H1 (cell line): ENCODE measurements at regions not wholly inside any gene's neighbourhood (a gene's known extent, or its start where the extent isn't known, plus 50 kb on each side); places are given as distances from the start of the nearest gene placed in this dataset.

Experiments used
- CTCF ChIA-PET: fragments of 300-600 bp; sonication (Branson Sonifier 250); formaldehyde crosslinking; loops from one replicate; lab custom pipeline; 2021; ENCODE audit not compliant: partially characterized antibody; lab: Charles Lee
- POLR2A ChIA-PET: fragments of 300-600 bp; sonication (Branson Sonifier 250); formaldehyde crosslinking; loops from one replicate; lab custom pipeline; 2021; ENCODE audit warnings: inconsistent platforms; ENCODE audit not compliant: partially characterized antibody; lab: Charles Lee
- DNase-seq, 2 experiments: peaks; one replicate each; pipeline versions ENCODE4 v3.0.0 to v3.0.0-alpha.2; 2010 to 2022; ENCODE audit warnings: low spot score in 2 of 2, low read depth in 1 of 2, mixed read lengths in 1 of 2
- FAIRE-seq: peaks from 2 replicates; lab custom pipeline; 2011; peaks lifted over from hg19 to GRCh38; lab: Jason Lieb, UNC
- H2AFZ ChIP-seq: 2 replicates; pipeline ENCODE4 v1.8.1; 2012; ENCODE audit warnings: low read length, inconsistent platforms
- H2AK5ac ChIP-seq: 2 replicates; pipeline ENCODE4 v1.6.1; 2013; ENCODE audit warnings: low read depth, low read length
- H2BK120ac ChIP-seq: replicated peaks from 2 replicates; pipeline ENCODE3; 2013; ENCODE audit warnings: low read depth, low read length, inconsistent platforms
- H2BK12ac ChIP-seq: 2 replicates; pipeline ENCODE4 v1.6.1; 2013; ENCODE audit warnings: low read depth, low read length
- H2BK15ac ChIP-seq: 2 replicates; pipeline ENCODE4 v1.6.1; 2013; ENCODE audit warnings: low read length
- H2BK20ac ChIP-seq: 2 replicates; pipeline ENCODE4 v1.6.1; 2013; ENCODE audit warnings: low read length
- H2BK5ac ChIP-seq: 2 replicates; pipeline ENCODE4 v1.6.1; 2013; ENCODE audit warnings: low read depth, low read length
- H3K14ac ChIP-seq: 2 replicates; pipeline ENCODE4 v1.6.1; 2013; ENCODE audit warnings: inconsistent platforms; ENCODE audit not compliant: insufficient read length
- H3K18ac ChIP-seq: 2 replicates; pipeline ENCODE4 v1.6.1; 2013; ENCODE audit warnings: low read length; ENCODE audit errors: extremely low read depth
- H3K23ac ChIP-seq: 2 replicates; pipeline ENCODE4 v1.6.1; 2013; ENCODE audit warnings: inconsistent platforms; ENCODE audit not compliant: insufficient read length
- H3K23me2 ChIP-seq: 2 replicates; pipeline ENCODE4 v1.6.1; 2013; ENCODE audit warnings: low read depth, low read length
- H3K27ac ChIP-seq: 2 replicates; pipeline ENCODE4 v1.6.1; 2011; ENCODE audit warnings: low read depth, low read length, inconsistent platforms
- H3K27me3 ChIP-seq, 4 experiments: replicated peaks in 1 of 4; 1 replicate in 1 of 4; 2 replicates in 3 of 4; pipeline versions ENCODE4 v1.6.1 to v1.8.1; 2011 to 2013; ENCODE audit warnings: low read length in 3 of 4, mild to moderate bottlenecking in 3 of 4, inconsistent platforms in 2 of 4, mixed read lengths in 2 of 4, moderate library complexity in 1 of 4; ENCODE audit not compliant: control insufficient read depth in 3 of 4, insufficient read depth in 3 of 4; ENCODE audit errors: extremely low read depth in 1 of 4
- H3K36me3 ChIP-seq, 4 experiments: 2 replicates each; pipeline versions ENCODE4 v1.6.1 to v1.8.1; 2011 to 2013; ENCODE audit warnings: mild to moderate bottlenecking in 4 of 4, low read length in 3 of 4, moderate library complexity in 2 of 4, control low read depth in 1 of 4, inconsistent platforms in 1 of 4; ENCODE audit not compliant: insufficient read depth in 4 of 4, control insufficient read depth in 2 of 4
- H3K4ac ChIP-seq: replicated peaks from 2 replicates; pipeline ENCODE3; 2013; ENCODE audit warnings: low read length, low read depth, mixed read lengths, inconsistent platforms; ENCODE audit not compliant: insufficient read length
- H3K4me1 ChIP-seq, 4 experiments: replicated peaks in 1 of 4; 1 replicate in 1 of 4; 2 replicates in 3 of 4; pipeline versions ENCODE4 v1.6.1 to v1.8.1; 2011 to 2013; ENCODE audit warnings: low read length in 3 of 4, inconsistent platforms in 2 of 4, mixed read lengths in 1 of 4; ENCODE audit not compliant: insufficient read depth in 4 of 4, control insufficient read depth in 3 of 4
- H3K4me2 ChIP-seq, 2 experiments: 2 replicates each; pipeline versions ENCODE4 v1.6.1 to v1.8.1; 2011 to 2013; ENCODE audit warnings: low read depth in 2 of 2, low read length in 2 of 2, control low read depth in 1 of 2, inconsistent platforms in 1 of 2, mild to moderate bottlenecking in 1 of 2; ENCODE audit not compliant: insufficient read depth in 1 of 2
- H3K4me3 ChIP-seq, 4 experiments: fragments of 200-600, 300-600 bp in 1 of 4; sonication (generic), shearing (Covaris generic), sonication (Bioruptor Twin) in 1 of 4; 2 replicates each; pipeline versions ENCODE4 v1.5.1 to v1.8.1; 2011 to 2016; ENCODE audit warnings: low read length in 4 of 4, low read depth in 3 of 4, control low read depth in 2 of 4, inconsistent platforms in 2 of 4, mild to moderate bottlenecking in 2 of 4, mixed read lengths in 1 of 4, moderate library complexity in 1 of 4; ENCODE audit not compliant: insufficient read depth in 2 of 4; ENCODE audit errors: extremely low read depth in 1 of 4
- H3K56ac ChIP-seq: replicated peaks from 2 replicates; pipeline ENCODE3; 2013; ENCODE audit warnings: low read depth, mild to moderate bottlenecking, mixed read lengths, low read length, inconsistent platforms; ENCODE audit not compliant: insufficient read length
- H3K79me1 ChIP-seq: 2 replicates; pipeline ENCODE4 v1.6.1; 2013; ENCODE audit warnings: low read depth, low read length, control low read depth
- H3K79me2 ChIP-seq, 2 experiments: 2 replicates each; pipeline versions ENCODE4 v1.6.1 to v1.8.1; 2012 to 2013; ENCODE audit warnings: low read length in 2 of 2, mild to moderate bottlenecking in 2 of 2, inconsistent platforms in 1 of 2; ENCODE audit not compliant: insufficient read depth in 2 of 2, control insufficient read depth in 1 of 2
- H3K9ac ChIP-seq, 4 experiments: replicated peaks in 1 of 4; 1 replicate in 1 of 4; 2 replicates in 3 of 4; pipeline versions ENCODE4 v1.6.1 to v1.8.1; 2011 to 2013; ENCODE audit warnings: low read depth in 3 of 4, low read length in 3 of 4, control low read depth in 2 of 4, mild to moderate bottlenecking in 2 of 4, moderate library complexity in 2 of 4, inconsistent platforms in 1 of 4; ENCODE audit errors: extremely low read depth in 1 of 4
- H3K9me3 ChIP-seq, 2 experiments: 2 replicates each; pipeline versions ENCODE4 v1.6.1 to v1.8.1; 2012 to 2013; ENCODE audit warnings: mild to moderate bottlenecking in 2 of 2, moderate library complexity in 2 of 2, control low read depth in 1 of 2, inconsistent platforms in 1 of 2, low read depth in 1 of 2, low read length in 1 of 2, mixed read lengths in 1 of 2; ENCODE audit not compliant: insufficient read depth in 2 of 2
- H4K20me1 ChIP-seq, 2 experiments: replicated peaks in 1 of 2; 2 replicates each; pipeline versions ENCODE3 to v1.8.1; 2011 to 2013; ENCODE audit warnings: inconsistent platforms in 2 of 2, low read length in 2 of 2, mild to moderate bottlenecking in 1 of 2; ENCODE audit not compliant: insufficient read depth in 2 of 2, control insufficient read depth in 1 of 2
- H4K5ac ChIP-seq: 2 replicates; pipeline ENCODE4 v1.6.1; 2013; ENCODE audit warnings: low read length, low read depth, mixed read lengths, inconsistent platforms; ENCODE audit not compliant: insufficient read length
- H4K8ac ChIP-seq: 2 replicates; pipeline ENCODE4 v1.8.0; 2013; ENCODE audit warnings: mild to moderate bottlenecking, moderate library complexity, low read length, inconsistent platforms; ENCODE audit not compliant: insufficient read depth; ENCODE audit errors: extremely low read depth
- H4K91ac ChIP-seq: replicated peaks from 2 replicates; pipeline ENCODE3; 2013; ENCODE audit warnings: low read length, mixed read lengths, inconsistent platforms; ENCODE audit not compliant: insufficient read length
- BACH1 ChIP-seq: IDR thresholded peaks from 2 replicates; pipeline ENCODE4 v1.6.1; 2012; ENCODE audit warnings: low read length, improper control_type of control experiment
- CBX8 ChIP-seq: fragments of 300-800, 300-1000 bp; sonication (generic); IDR thresholded peaks from 2 replicates; pipeline ENCODE4 v1.7.1; 2016; ENCODE audit warnings: low read depth, low read length, borderline replicate concordance
- JUN ChIP-seq: IDR thresholded peaks from 2 replicates; pipeline ENCODE4 v1.6.1; 2011; ENCODE audit warnings: low read depth, mild to moderate bottlenecking, improper control_type of control experiment, low read length
- MAFK ChIP-seq: IDR thresholded peaks from 2 replicates; pipeline ENCODE4 v1.6.1; 2012; ENCODE audit warnings: low read depth, mild to moderate bottlenecking, improper control_type of control experiment, low read length
- POLR2AphosphoS5 ChIP-seq: IDR thresholded peaks from 2 replicates; pipeline ENCODE4 v1.6.1; 2011; ENCODE audit warnings: low read depth, low read length
- SAP30 ChIP-seq: fragments of 300-600 bp; sonication (generic); IDR thresholded peaks from 2 replicates; pipeline ENCODE4 v1.7.1; 2012; ENCODE audit warnings: low read length, moderate library complexity, mild to moderate bottlenecking, inconsistent platforms; ENCODE audit not compliant: insufficient read depth, insufficient replicate concordance
- SIRT6 ChIP-seq: IDR thresholded peaks from one replicate; pipeline ENCODE4 v1.7.1; 2012; ENCODE audit warnings: low read length, inconsistent platforms
- SP1 ChIP-seq: IDR thresholded peaks from 2 replicates; pipeline ENCODE4 v1.6.1; 2011; ENCODE audit warnings: low read depth, low read length
- TAF1 ChIP-seq: IDR thresholded peaks from 2 replicates; pipeline ENCODE4 v1.6.1; 2011; ENCODE audit warnings: mild to moderate bottlenecking, low read depth, low read length
- TBP ChIP-seq: IDR thresholded peaks from 2 replicates; pipeline ENCODE4 v1.6.1; 2011; ENCODE audit warnings: low read depth, low read length, improper control_type of control experiment
- TEAD4 ChIP-seq: IDR thresholded peaks from 2 replicates; pipeline ENCODE4 v1.6.1; 2012; ENCODE audit warnings: low read depth, low read length, inconsistent platforms, mixed read lengths
- ZNF274 ChIP-seq: IDR thresholded peaks from 2 replicates; pipeline ENCODE4 v1.7.0; 2012; ENCODE audit warnings: low read length, borderline replicate concordance; ENCODE audit errors: extremely low read depth
- WGBS, 2 experiments: shearing (Covaris generic) in 1 of 2; methylation state at CpG; one replicate each; pipeline versions ENCODE4 v1.1.6 to v1.1.7; 2013 to 2015; ENCODE audit warnings: low lambda C conversion rate in 2 of 2, mixed read lengths in 2 of 2, inconsistent platforms in 1 of 2, low coverage in 1 of 2, missing lambda C conversion rate in 1 of 2; ENCODE audit not compliant: insufficient replicate concordance in 2 of 2, insufficient coverage in 1 of 2, insufficient read length in 1 of 2; ENCODE audit errors: extremely low coverage in 1 of 2, missing lambda C conversion rate in 1 of 2; 5-methylcytosine and 5-hydroxymethylcytosine counted together
- TF ChIP-seq, protein P1 (sequence below): IDR thresholded peaks from 2 replicates; pipeline ENCODE4 v1.6.1; 2011; ENCODE audit warnings: low read length, improper control_type of control experiment
- TF ChIP-seq, protein P2 (sequence below): IDR thresholded peaks from 2 replicates; pipeline ENCODE4 v1.6.1; 2012; ENCODE audit warnings: inconsistent platforms

GRCh38 chr15:72855791-72856190 lies 72.2 kb upstream of the ADPGK start:
- Histone ChIP-seq H2BK15ac (no peak overlapping the region), H3K23me2 (peaks cover 5% of the 10 kb centered on the region; the same call in 1 of the 2 replicates), H2AK5ac (no peak overlapping the region), H2BK120ac (no peak overlapping the region), H3K4me2 (no peak overlapping the region), H3K27me3 (no peaks in the 10 kb centered on the region), H3K79me2 (no peaks in the 10 kb centered on the region), H3K23ac (no peak overlapping the region), H3K18ac (no peak overlapping the region), H2BK12ac (no peak overlapping the region), H2AFZ (no peak overlapping the region), H3K79me1 (no peaks in the 10 kb centered on the region), H3K4me3 (no peak overlapping the region), H4K5ac (no peak overlapping the region), H2BK20ac (no peak overlapping the region), H4K8ac (no peak overlapping the region), H3K36me3 (no peaks in the 10 kb centered on the region), H3K4ac (no peak overlapping the region), H3K56ac (no peak overlapping the region), H4K20me1 (no peaks in the 10 kb centered on the region), H3K4me1 (peaks cover 0 to 6% (median 0%) of the 10 kb centered on the region in 4 experiments; a peak in 2 of 7 replicates), H3K27ac (no peak overlapping the region), H3K14ac (no peak overlapping the region), H3K9me3 (no peaks in the 10 kb centered on the region), H3K9ac (no peak overlapping the region), H4K91ac (no peak overlapping the region), H2BK5ac (no peak overlapping the region)
- POLR2A ChIA-PET, result no interaction called here
- DNase-seq, result no peak
- WGBS, 2 experiments, result 73% methylated on average over 3 of the region's 3 CpGs; no CpG with 5 or more reads in 1 of the 2 experiments
- FAIRE-seq, result no peak
- CTCF ChIA-PET, result no interaction called here
- TF ChIP-seq, protein P1, sequence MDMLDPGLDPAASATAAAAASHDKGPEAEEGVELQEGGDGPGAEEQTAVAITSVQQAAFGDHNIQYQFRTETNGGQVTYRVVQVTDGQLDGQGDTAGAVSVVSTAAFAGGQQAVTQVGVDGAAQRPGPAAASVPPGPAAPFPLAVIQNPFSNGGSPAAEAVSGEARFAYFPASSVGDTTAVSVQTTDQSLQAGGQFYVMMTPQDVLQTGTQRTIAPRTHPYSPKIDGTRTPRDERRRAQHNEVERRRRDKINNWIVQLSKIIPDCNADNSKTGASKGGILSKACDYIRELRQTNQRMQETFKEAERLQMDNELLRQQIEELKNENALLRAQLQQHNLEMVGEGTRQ, result no peak
- TF ChIP-seq MAFK (no peak), SP1 (no peak), ZNF274 (no peak), POLR2AphosphoS5 (no peak), SAP30 (no peak), BACH1 (no peak), TAF1 (no peak), JUN (no peak), TEAD4 (no peak), CBX8 (no peak), TBP (no peak), SIRT6 (no peak)
- TF ChIP-seq, protein P2, sequence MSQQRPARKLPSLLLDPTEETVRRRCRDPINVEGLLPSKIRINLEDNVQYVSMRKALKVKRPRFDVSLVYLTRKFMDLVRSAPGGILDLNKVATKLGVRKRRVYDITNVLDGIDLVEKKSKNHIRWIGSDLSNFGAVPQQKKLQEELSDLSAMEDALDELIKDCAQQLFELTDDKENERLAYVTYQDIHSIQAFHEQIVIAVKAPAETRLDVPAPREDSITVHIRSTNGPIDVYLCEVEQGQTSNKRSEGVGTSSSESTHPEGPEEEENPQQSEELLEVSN, result no peak
